ENCODE measurements at regions not wholly inside any gene's neighbourhood (a gene's known extent, or its start where the extent isn't known, plus 50 kb on each side); places are given as distances from the start of the nearest gene placed in this dataset.

GRCh38 chr1:82454431-82454830 lies 653.7 kb downstream of the ADGRL2 start:
- no peak for TF ChIP-seq CTCF (conservative IDR thresholded peaks at IDR 0.05; ENCODE audit: low read depth, low read length)

GRCh38 chr1:82453511-82454185 lies 652.9 kb downstream of the ADGRL2 start:
- no peak overlapping the region for H3K4me3 ChIP-seq (ENCODE audit: low read length)
- TF ChIP-seq CTCF (conservative IDR thresholded peaks at IDR 0.05; ENCODE audit: low read depth, low read length): no peak
- no peak for DNase-seq (ENCODE audit: low read depth)

More at GRCh38 chr1:82454431-82454830, 653.7 kb downstream of the ADGRL2 start:
- H3K4me3 ChIP-seq (ENCODE audit: low read length): no peak overlapping the region
- DNase-seq (ENCODE audit: low read depth): no peak

GRCh38 chr1:82452096-82452495 lies 651.4 kb downstream of the ADGRL2 start:
- H3K4me3 ChIP-seq (ENCODE audit: low read length): no peak overlapping the region
- TF ChIP-seq CTCF (conservative IDR thresholded peaks at IDR 0.05; ENCODE audit: low read depth, low read length): no peak
- DNase-seq (ENCODE audit: low read depth): no peak

GRCh38 chr1:82451191-82451590 lies 650.5 kb downstream of the ADGRL2 start:
- no peak for DNase-seq (ENCODE audit: low read depth)
- no peak for TF ChIP-seq CTCF (conservative IDR thresholded peaks at IDR 0.05; ENCODE audit: low read depth, low read length)
- H3K4me3 ChIP-seq (ENCODE audit: low read length): no peak overlapping the region

GRCh38 chr1:82449506-82450057 lies 648.8 kb downstream of the ADGRL2 start:
- no peak overlapping the region for H3K4me3 ChIP-seq (ENCODE audit: low read length)
- TF ChIP-seq CTCF (conservative IDR thresholded peaks at IDR 0.05; ENCODE audit: low read depth, low read length): no peak
- no peak for DNase-seq (ENCODE audit: low read depth)

- no peak for TF ChIP-seq CTCF (conservative IDR thresholded peaks at IDR 0.05; ENCODE audit: low read depth, low read length)
- no peak for DNase-seq (ENCODE audit: low read depth)
- H3K4me3 ChIP-seq (ENCODE audit: low read length): no peak overlapping the region
Measured at GRCh38 chr1:82446955-82447354, 646.2 kb downstream of the ADGRL2 start.

- no peak for TF ChIP-seq CTCF (conservative IDR thresholded peaks at IDR 0.05; ENCODE audit: low read depth, low read length)
- no peak overlapping the region for H3K4me3 ChIP-seq (ENCODE audit: low read length)
- no peak for DNase-seq (ENCODE audit: low read depth)
Measured at GRCh38 chr1:82446236-82446635, 645.5 kb downstream of the ADGRL2 start.

All from retinal pigment epithelial cell (primary cell).